ENCODE measurements at regions not wholly inside any gene's neighbourhood (a gene's known extent, or its start where the extent isn't known, plus 50 kb on each side); places are given as distances from the start of the nearest gene placed in this dataset.
"Not testable (repeated sequence)": the region's sequence is repeated elsewhere in the genome, so short reads cannot be mapped to it uniquely, and the experiment has no call there.

DNA sequence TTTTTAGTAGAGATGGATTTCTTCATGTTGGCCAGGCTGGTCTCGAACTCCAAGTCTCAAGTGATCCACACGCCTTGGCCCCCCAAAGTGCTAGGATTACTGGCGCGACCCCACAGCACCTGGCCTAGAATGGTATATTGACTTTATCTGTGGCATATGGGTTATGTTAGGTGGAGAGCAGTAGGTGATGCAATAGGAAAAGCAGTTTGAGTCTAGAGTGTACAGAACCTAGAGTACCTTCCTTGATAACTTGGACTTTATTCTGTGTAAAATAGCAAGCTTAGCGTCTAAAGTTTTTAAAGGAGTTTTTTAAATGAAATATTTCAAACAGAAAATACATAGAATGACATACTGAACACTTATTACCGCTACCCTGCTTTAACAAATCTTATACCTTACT is 139.5 kb upstream of the XIST start:
- H3K9me3 ChIP-seq (ENCODE audit: low read depth, low read length) = no peaks in the 10 kb centered on the region
- no peak for DNase-seq (ENCODE audit: insufficient read length, low spot score, missing footprints)
- H3K79me2 ChIP-seq (ENCODE audit: insufficient read depth, low read length) = peaks cover 4% of the 10 kb centered on the region
- no peaks in the 10 kb centered on the region for H3K4me1 ChIP-seq (ENCODE audit: insufficient read depth, low read length)
- no peak overlapping the region for H3K27ac ChIP-seq (ENCODE audit: low read depth, low read length)
- no peak for TF ChIP-seq CTCF (IDR thresholded peaks at IDR 0.05; ENCODE audit: extremely low read depth, low read depth, low read length)
- H3K4me2 ChIP-seq (ENCODE audit: insufficient read depth, low read length) = no peak overlapping the region
- peaks cover 13% of the 10 kb centered on the region for H3K36me3 ChIP-seq (ENCODE audit: insufficient read depth, low read length)
- H4K20me1 ChIP-seq (ENCODE audit: insufficient read depth, low read length) = peaks cover 5% of the 10 kb centered on the region
- no peak overlapping the region for H2AFZ ChIP-seq (ENCODE audit: low read length)
- no peak overlapping the region for H3K4me3 ChIP-seq (ENCODE audit: insufficient read depth, low read length)
- H3K27me3 ChIP-seq (ENCODE audit: insufficient read depth, low read length) = no peaks in the 10 kb centered on the region

DNA sequence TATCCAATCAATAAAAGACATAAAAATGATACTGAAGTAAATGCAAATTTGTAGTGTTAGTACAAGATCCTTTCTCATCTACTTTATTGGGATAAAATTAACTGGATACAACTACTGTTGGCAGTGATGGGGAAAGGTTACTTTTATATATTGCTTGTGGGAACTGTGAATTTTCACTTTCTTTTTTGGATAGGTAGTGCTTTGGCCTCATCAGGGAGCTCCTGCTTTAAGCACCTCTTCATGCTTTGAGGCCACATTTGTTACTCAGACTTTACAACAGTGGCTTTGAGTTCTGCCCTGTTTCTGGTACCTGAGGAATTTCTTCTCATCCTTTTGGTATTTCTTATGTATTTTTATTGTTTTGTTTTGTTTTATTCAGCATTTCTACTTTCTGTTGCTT is 134.7 kb upstream of the XIST start:
- Histone ChIP-seq H4K20me1 (ENCODE audit: insufficient read depth, low read length) (peaks cover 11% of the 10 kb centered on the region), H3K4me3 (ENCODE audit: insufficient read depth, low read length) (no peak overlapping the region), H3K9me3 (ENCODE audit: low read depth, low read length) (no peaks in the 10 kb centered on the region), H3K4me1 (ENCODE audit: insufficient read depth, low read length) (no peaks in the 10 kb centered on the region), H3K36me3 (ENCODE audit: insufficient read depth, low read length) (peaks cover 4% of the 10 kb centered on the region), H3K4me2 (ENCODE audit: insufficient read depth, low read length) (no peak overlapping the region), H3K27ac (ENCODE audit: low read depth, low read length) (no peak overlapping the region), H2AFZ (ENCODE audit: low read length) (no peak overlapping the region), H3K27me3 (ENCODE audit: insufficient read depth, low read length) (no peaks in the 10 kb centered on the region), H3K79me2 (ENCODE audit: insufficient read depth, low read length) (peaks cover 26% of the 10 kb centered on the region)
- TF ChIP-seq CTCF (IDR thresholded peaks at IDR 0.05; ENCODE audit: extremely low read depth, low read depth, low read length) = no peak
- no peak for DNase-seq (ENCODE audit: insufficient read length, low spot score, missing footprints)

DNA sequence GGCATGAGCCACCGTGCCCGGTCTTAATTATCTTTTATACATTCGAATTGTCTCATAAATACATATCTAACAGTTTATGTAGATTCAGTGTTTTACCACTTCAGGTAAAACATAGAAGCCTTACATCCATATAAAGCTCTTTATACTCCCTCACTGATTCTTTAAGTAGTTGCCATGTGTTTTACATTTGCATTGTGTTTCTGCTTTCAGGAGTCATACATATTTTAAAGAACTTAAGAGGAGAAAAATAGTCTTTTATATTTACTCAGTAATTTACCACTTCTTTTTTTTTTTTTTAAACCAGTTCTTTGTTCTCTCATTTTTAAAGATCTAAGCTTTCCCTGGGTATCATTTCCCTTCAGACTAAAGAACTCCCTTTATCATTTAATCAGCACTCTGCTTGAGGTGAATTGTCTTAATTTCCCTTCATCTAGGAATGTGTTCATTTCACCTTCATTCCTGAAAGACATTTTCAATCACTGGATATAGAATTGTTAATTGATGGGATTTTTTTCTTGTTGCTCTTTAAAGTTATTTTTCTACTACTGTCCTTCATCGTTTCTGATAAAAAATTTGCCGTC is 127.1 kb upstream of the XIST start:
- H3K36me3 ChIP-seq (ENCODE audit: insufficient read depth, low read length) = no peaks in the 10 kb centered on the region
- no peak overlapping the region for H3K4me3 ChIP-seq (ENCODE audit: insufficient read depth, low read length)
- no peak for TF ChIP-seq CTCF (IDR thresholded peaks at IDR 0.05; ENCODE audit: extremely low read depth, low read depth, low read length)
- no peaks in the 10 kb centered on the region for H3K27me3 ChIP-seq (ENCODE audit: insufficient read depth, low read length)
- peaks cover 30% of the 10 kb centered on the region for H4K20me1 ChIP-seq (ENCODE audit: insufficient read depth, low read length)
- H3K4me1 ChIP-seq (ENCODE audit: insufficient read depth, low read length) = no peaks in the 10 kb centered on the region
- H3K27ac ChIP-seq (ENCODE audit: low read depth, low read length) = no peak overlapping the region
- H3K79me2 ChIP-seq (ENCODE audit: insufficient read depth, low read length) = peaks cover 69% of the 10 kb centered on the region
- H3K4me2 ChIP-seq (ENCODE audit: insufficient read depth, low read length) = no peak overlapping the region
- no peaks in the 10 kb centered on the region for H3K9me3 ChIP-seq (ENCODE audit: low read depth, low read length)
- H2AFZ ChIP-seq (ENCODE audit: low read length) = no peak overlapping the region
- DNase-seq (ENCODE audit: insufficient read length, low spot score, missing footprints) = no peak

GRCh38 chrX:73977542-73978169 is 125.1 kb upstream of the XIST start:
- no peak overlapping the region for H3K4me2 ChIP-seq (ENCODE audit: insufficient read depth, low read length)

GRCh38 chrX:73967461-73967860 is 114.9 kb upstream of the XIST start:
- not testable (repeated sequence) for H3K4me1 ChIP-seq (ENCODE audit: insufficient read depth, low read length); DNase-seq (ENCODE audit: insufficient read length, low spot score, missing footprints); H3K4me3 ChIP-seq (ENCODE audit: insufficient read depth, low read length); H3K27ac ChIP-seq (ENCODE audit: low read depth, low read length); H2AFZ ChIP-seq (ENCODE audit: low read length); H3K27me3 ChIP-seq (ENCODE audit: insufficient read depth, low read length); H3K4me2 ChIP-seq (ENCODE audit: insufficient read depth, low read length); H3K9me3 ChIP-seq (ENCODE audit: low read depth, low read length)
- peaks cover 16% of the 10 kb centered on the region for H3K36me3 ChIP-seq (ENCODE audit: insufficient read depth, low read length)
- peaks cover 49% of the 10 kb centered on the region for H4K20me1 ChIP-seq (ENCODE audit: insufficient read depth, low read length)
- peaks cover 80% of the 10 kb centered on the region for H3K79me2 ChIP-seq (ENCODE audit: insufficient read depth, low read length)

More at GRCh38 chrX:73977542-73978169, 125.1 kb upstream of the XIST start:
- Histone ChIP-seq H4K20me1 (ENCODE audit: insufficient read depth, low read length) (peaks cover 26% of the 10 kb centered on the region), H3K79me2 (ENCODE audit: insufficient read depth, low read length) (peaks cover 75% of the 10 kb centered on the region), H3K9me3 (ENCODE audit: low read depth, low read length) (no peaks in the 10 kb centered on the region), H3K4me3 (ENCODE audit: insufficient read depth, low read length) (no peak overlapping the region), H3K36me3 (ENCODE audit: insufficient read depth, low read length) (no peaks in the 10 kb centered on the region), H3K27me3 (ENCODE audit: insufficient read depth, low read length) (no peaks in the 10 kb centered on the region), H2AFZ (ENCODE audit: low read length) (no peak overlapping the region), H3K27ac (ENCODE audit: low read depth, low read length) (no peak overlapping the region), H3K4me1 (ENCODE audit: insufficient read depth, low read length) (no peaks in the 10 kb centered on the region)
- no peak for DNase-seq (ENCODE audit: insufficient read length, low spot score, missing footprints)
- TF ChIP-seq CTCF (IDR thresholded peaks at IDR 0.05; ENCODE audit: extremely low read depth, low read depth, low read length) = no peak

All from osteoblast (primary cell).